HL-60 (cell line): ENCODE measurements at regions not wholly inside any gene's neighbourhood (a gene's known extent, or its start where the extent isn't known, plus 50 kb on each side); places are given as distances from the start of the nearest gene placed in this dataset.

Experiments
- DNase-seq, 2 experiments: peaks; one replicate each; pipeline ENCODE4 v3.0.0-alpha.2; 2010 to 2020; ENCODE audit warnings: low read depth in 1 of 2, low spot score in 1 of 2
- H3K27ac ChIP-seq: fragments of 250-450 bp; sonication (Bioruptor Pico); replicated peaks from 2 replicates; pipeline ENCODE4 v1.5.1; 2020; ENCODE audit warnings: mild to moderate bottlenecking, moderate library complexity
- H3K27me3 ChIP-seq: fragments of 250-450 bp; sonication (Bioruptor Pico); 2 replicates; pipeline ENCODE4 v1.5.1; 2021; ENCODE audit warnings: mild to moderate bottlenecking, moderate library complexity; ENCODE audit not compliant: insufficient read depth, poor library complexity, severe bottlenecking
- H3K4me3 ChIP-seq: replicated peaks from 2 replicates; pipeline ENCODE4 v1.5.1; 2011; ENCODE audit warnings: mild to moderate bottlenecking, control low read depth, low read length; ENCODE audit not compliant: insufficient read depth
- GABPA ChIP-seq: IDR thresholded peaks from 2 replicates; pipeline ENCODE4 v1.6.1; 2012; ENCODE audit warnings: low read depth
- POLR2AphosphoS5 ChIP-seq: IDR thresholded peaks from 2 replicates; pipeline ENCODE4 v1.6.1; 2012; ENCODE audit warnings: low read depth
- SPI1 ChIP-seq: IDR thresholded peaks from 2 replicates; pipeline ENCODE4 v1.6.1; 2012; ENCODE audit warnings: low read depth, mild to moderate bottlenecking, borderline replicate concordance
- TF ChIP-seq, protein P1 (sequence below): IDR thresholded peaks from one replicate; pipeline ENCODE4 v1.5.1; 2011; ENCODE audit warnings: low read length, control low read depth, inconsistent platforms; ENCODE audit not compliant: insufficient read depth
- TF ChIP-seq, protein P2 (sequence below): IDR thresholded peaks from 2 replicates; pipeline ENCODE4 v1.6.1; 2012; ENCODE audit warnings: low read depth; ENCODE audit not compliant: insufficient replicate concordance

DNA sequence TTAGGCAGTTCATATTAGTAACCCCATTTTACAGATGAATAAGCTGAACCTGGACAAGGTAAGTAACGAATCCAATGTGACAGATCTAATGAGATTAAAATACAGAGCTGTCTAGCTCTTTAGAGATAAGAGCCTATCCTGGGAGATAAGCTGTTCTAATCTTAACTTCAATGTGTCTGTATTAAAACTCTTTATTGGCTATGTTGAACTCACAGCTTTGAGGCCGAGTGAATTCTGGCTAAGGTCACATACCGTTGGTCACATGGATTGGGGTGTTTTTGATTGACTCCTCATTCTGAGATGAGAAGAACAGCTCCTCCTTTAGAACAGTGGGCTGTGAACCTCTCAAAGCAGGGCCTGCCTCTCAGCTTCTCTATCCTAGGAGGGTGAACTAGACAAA lies 113.4 kb upstream of the EEPD1 start:
- no peak for DNase-seq
- H3K27ac ChIP-seq: no peak overlapping the region
- TF ChIP-seq, protein P1, sequence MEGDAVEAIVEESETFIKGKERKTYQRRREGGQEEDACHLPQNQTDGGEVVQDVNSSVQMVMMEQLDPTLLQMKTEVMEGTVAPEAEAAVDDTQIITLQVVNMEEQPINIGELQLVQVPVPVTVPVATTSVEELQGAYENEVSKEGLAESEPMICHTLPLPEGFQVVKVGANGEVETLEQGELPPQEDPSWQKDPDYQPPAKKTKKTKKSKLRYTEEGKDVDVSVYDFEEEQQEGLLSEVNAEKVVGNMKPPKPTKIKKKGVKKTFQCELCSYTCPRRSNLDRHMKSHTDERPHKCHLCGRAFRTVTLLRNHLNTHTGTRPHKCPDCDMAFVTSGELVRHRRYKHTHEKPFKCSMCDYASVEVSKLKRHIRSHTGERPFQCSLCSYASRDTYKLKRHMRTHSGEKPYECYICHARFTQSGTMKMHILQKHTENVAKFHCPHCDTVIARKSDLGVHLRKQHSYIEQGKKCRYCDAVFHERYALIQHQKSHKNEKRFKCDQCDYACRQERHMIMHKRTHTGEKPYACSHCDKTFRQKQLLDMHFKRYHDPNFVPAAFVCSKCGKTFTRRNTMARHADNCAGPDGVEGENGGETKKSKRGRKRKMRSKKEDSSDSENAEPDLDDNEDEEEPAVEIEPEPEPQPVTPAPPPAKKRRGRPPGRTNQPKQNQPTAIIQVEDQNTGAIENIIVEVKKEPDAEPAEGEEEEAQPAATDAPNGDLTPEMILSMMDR: no peak
- TF ChIP-seq POLR2AphosphoS5: no peak
- TF ChIP-seq, protein P2, sequence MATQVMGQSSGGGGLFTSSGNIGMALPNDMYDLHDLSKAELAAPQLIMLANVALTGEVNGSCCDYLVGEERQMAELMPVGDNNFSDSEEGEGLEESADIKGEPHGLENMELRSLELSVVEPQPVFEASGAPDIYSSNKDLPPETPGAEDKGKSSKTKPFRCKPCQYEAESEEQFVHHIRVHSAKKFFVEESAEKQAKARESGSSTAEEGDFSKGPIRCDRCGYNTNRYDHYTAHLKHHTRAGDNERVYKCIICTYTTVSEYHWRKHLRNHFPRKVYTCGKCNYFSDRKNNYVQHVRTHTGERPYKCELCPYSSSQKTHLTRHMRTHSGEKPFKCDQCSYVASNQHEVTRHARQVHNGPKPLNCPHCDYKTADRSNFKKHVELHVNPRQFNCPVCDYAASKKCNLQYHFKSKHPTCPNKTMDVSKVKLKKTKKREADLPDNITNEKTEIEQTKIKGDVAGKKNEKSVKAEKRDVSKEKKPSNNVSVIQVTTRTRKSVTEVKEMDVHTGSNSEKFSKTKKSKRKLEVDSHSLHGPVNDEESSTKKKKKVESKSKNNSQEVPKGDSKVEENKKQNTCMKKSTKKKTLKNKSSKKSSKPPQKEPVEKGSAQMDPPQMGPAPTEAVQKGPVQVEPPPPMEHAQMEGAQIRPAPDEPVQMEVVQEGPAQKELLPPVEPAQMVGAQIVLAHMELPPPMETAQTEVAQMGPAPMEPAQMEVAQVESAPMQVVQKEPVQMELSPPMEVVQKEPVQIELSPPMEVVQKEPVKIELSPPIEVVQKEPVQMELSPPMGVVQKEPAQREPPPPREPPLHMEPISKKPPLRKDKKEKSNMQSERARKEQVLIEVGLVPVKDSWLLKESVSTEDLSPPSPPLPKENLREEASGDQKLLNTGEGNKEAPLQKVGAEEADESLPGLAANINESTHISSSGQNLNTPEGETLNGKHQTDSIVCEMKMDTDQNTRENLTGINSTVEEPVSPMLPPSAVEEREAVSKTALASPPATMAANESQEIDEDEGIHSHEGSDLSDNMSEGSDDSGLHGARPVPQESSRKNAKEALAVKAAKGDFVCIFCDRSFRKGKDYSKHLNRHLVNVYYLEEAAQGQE: no peak
- TF ChIP-seq SPI1: no peak
- no peak for TF ChIP-seq GABPA

DNA sequence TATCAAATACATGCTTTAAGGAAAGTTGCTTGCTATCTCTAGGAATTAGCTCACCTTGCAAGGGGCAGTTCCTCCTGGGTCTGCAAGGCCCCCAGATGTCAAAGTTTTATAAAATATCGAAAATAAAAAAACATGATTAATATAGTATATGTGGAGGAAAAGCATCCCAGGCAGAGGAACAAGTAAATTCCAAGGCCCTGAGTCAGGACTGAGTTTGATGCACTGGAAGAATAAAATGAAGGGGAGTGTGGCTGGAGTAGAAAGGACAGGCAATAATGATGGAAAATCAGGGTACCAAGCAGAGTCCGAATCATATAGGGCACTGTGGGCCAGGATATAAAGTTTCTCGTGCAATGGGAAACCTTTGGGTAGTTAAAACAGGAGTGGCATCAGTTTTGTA lies 112.4 kb upstream of the EEPD1 start:
- H3K27me3 ChIP-seq: no peaks in the 10 kb centered on the region
- no peak for DNase-seq
- no peak overlapping the region for H3K4me3 ChIP-seq
- no peak overlapping the region for H3K27ac ChIP-seq
- TF ChIP-seq, protein P1: no peak
- TF ChIP-seq GABPA (no peak), POLR2AphosphoS5 (no peak), SPI1 (no peak)
- TF ChIP-seq, protein P2: no peak

More for the DNA sequence above, 113.4 kb upstream of the EEPD1 start:
- no peak overlapping the region for H3K4me3 ChIP-seq
- no peaks in the 10 kb centered on the region for H3K27me3 ChIP-seq

DNA sequence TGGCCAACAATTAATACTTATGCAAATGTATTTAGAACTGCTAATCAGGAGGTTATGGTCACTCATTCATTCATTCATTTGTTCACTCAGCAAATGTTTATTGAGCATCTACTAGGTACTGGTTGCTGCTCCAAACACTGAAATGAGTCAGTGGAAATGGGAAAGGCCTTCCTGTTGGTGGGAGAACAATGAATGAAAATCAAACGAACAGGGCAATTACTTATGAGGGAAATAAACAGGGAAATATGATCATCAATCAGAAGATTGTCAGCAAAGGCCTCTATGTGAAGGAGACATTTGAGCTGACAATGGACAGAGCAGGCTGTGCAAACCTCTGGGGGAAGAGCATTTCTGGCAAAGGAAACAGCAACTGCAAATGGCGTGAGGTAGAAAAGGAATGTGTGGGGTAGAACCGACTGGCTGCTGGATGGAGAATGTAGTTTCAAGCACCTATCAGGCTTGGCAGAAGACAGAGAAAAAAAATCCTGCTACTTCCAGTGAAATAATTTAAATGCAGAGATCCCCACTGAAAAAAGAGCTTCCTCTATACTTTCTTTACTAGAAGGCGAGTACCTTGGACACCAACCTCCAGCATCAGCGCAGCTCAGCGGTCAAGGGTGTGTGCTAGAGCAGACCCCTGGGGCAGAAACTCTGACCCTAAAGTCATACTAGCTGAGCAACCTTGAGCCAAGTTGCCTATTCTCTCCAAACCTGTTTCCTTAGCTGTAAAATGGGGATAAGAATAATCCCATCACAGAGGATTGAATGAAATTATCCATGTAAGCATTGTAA lies 108.8 kb upstream of the EEPD1 start:
- H3K4me3 ChIP-seq: no peak overlapping the region
- no peak overlapping the region for H3K27ac ChIP-seq
- no peak for DNase-seq
- TF ChIP-seq, protein P1: no peak
- TF ChIP-seq, protein P2: no peak
- TF ChIP-seq SPI1 (no peak), GABPA (no peak), POLR2AphosphoS5 (no peak)
- H3K27me3 ChIP-seq: no peaks in the 10 kb centered on the region
